Liver (tissue), 8 donors: ENCODE measurements at regions not wholly inside any gene's neighbourhood (a gene's known extent, or its start where the extent isn't known, plus 50 kb on each side); places are given as distances from the start of the nearest gene placed in this dataset.

Experiments used
- DNase-seq: peaks from one replicate; pipeline ENCODE4 v3.0.0-alpha.2; 2017; ENCODE audit warnings: low spot score
- H3K27ac ChIP-seq, 2 donors: one replicate each; pipeline ENCODE4 v1.7.0; 2013; ENCODE audit warnings: inconsistent platforms in 2 of 2, low read length in 2 of 2, control low read depth in 1 of 2, low read depth in 1 of 2, mild to moderate bottlenecking in 1 of 2
- H3K27me3 ChIP-seq, 4 donors: one replicate each; pipeline versions ENCODE4 v1.6.1 to v1.7.0; 2013; ENCODE audit warnings: low read length in 3 of 4, inconsistent platforms in 1 of 4, mild to moderate bottlenecking in 1 of 4, moderate library complexity in 1 of 4; ENCODE audit not compliant: control insufficient read depth in 4 of 4, insufficient read depth in 4 of 4
- H3K36me3 ChIP-seq, 4 donors: one replicate each; pipeline versions ENCODE4 v1.6.1 to v1.7.0; 2013; ENCODE audit warnings: low read length in 3 of 4, mild to moderate bottlenecking in 3 of 4, low read depth in 1 of 4, moderate library complexity in 1 of 4; ENCODE audit not compliant: control insufficient read depth in 4 of 4, insufficient read depth in 3 of 4
- H3K4me1 ChIP-seq, 4 donors: one replicate each; pipeline versions ENCODE4 v1.6.1 to v1.7.0; 2013; ENCODE audit warnings: low read length in 3 of 4, mild to moderate bottlenecking in 3 of 4, moderate library complexity in 1 of 4; ENCODE audit not compliant: control insufficient read depth in 4 of 4, insufficient read depth in 4 of 4
- H3K4me3 ChIP-seq, 3 donors: one replicate each; pipeline versions ENCODE4 v1.6.1 to v1.7.0; 2013; ENCODE audit warnings: low read length in 3 of 3, control low read depth in 1 of 3, low read depth in 1 of 3, mild to moderate bottlenecking in 1 of 3
- H3K9ac ChIP-seq, 2 donors: one replicate each; pipeline ENCODE4 v1.7.0; 2013; ENCODE audit warnings: low read length in 2 of 2, mild to moderate bottlenecking in 2 of 2, moderate library complexity in 2 of 2, control low read depth in 1 of 2, low read depth in 1 of 2
- H3K9me3 ChIP-seq, 4 donors: one replicate each; pipeline versions ENCODE4 v1.6.1 to v1.7.0; 2013; ENCODE audit warnings: low read length in 3 of 4; ENCODE audit not compliant: control insufficient read depth in 4 of 4
- FOXA1 ChIP-seq: IDR thresholded peaks from 2 replicates; pipeline ENCODE4 v1.6.1; 2016; ENCODE audit warnings: antibody characterized with exemption
- FOXA2 ChIP-seq: IDR thresholded peaks from 2 replicates; pipeline ENCODE4 v1.6.1; 2016; ENCODE audit warnings: antibody characterized with exemption
- GABPA ChIP-seq, 2 donors: IDR thresholded peaks in 1 of 2; conservative IDR thresholded peaks in 1 of 2; 2 replicates each; pipeline ENCODE4 v1.6.1; 2016; ENCODE audit warnings: antibody characterized with exemption in 2 of 2, mild to moderate bottlenecking in 1 of 2, moderate library complexity in 1 of 2
- HNF4A ChIP-seq, 2 donors: conservative IDR thresholded peaks; 2 replicates each; pipeline ENCODE4 v1.6.1; 2016; ENCODE audit warnings: antibody characterized with exemption in 2 of 2, mild to moderate bottlenecking in 2 of 2
- HNF4G ChIP-seq: IDR thresholded peaks from 2 replicates; pipeline ENCODE4 v1.6.1; 2016; ENCODE audit warnings: antibody characterized with exemption
- JUND ChIP-seq, 2 donors: IDR thresholded peaks; 2 replicates each; pipeline ENCODE4 v1.6.1; 2016; ENCODE audit warnings: antibody characterized with exemption in 2 of 2
- NR2F2 ChIP-seq: IDR thresholded peaks from 2 replicates; pipeline ENCODE4 v1.6.1; 2016; ENCODE audit warnings: antibody characterized with exemption
- RAD21 ChIP-seq, 2 donors: IDR thresholded peaks; 2 replicates each; pipeline ENCODE4 v1.6.1; 2016; ENCODE audit warnings: antibody characterized with exemption in 2 of 2, mild to moderate bottlenecking in 2 of 2
- RXRA ChIP-seq, 2 donors: IDR thresholded peaks; 2 replicates each; pipeline ENCODE4 v1.6.1; 2017 to 2018; ENCODE audit warnings: antibody characterized with exemption in 2 of 2, mild to moderate bottlenecking in 1 of 2
- SP1 ChIP-seq: IDR thresholded peaks from 2 replicates; pipeline ENCODE4 v1.6.1; 2018; ENCODE audit warnings: antibody characterized with exemption, mild to moderate bottlenecking
- YY1 ChIP-seq: IDR thresholded peaks from 2 replicates; pipeline ENCODE4 v1.6.1; 2016; ENCODE audit warnings: antibody characterized with exemption, mild to moderate bottlenecking
- WGBS: extraction: QIAGEN DNeasy Blood & Tissue Kit; methylation state at CpG from one replicate; pipeline ENCODE4 v1.1.7; 2013; 5-methylcytosine and 5-hydroxymethylcytosine counted together
- TF ChIP-seq, protein P1 (sequence below): IDR thresholded peaks from 2 replicates; pipeline ENCODE4 v1.6.1; 2016; ENCODE audit warnings: antibody characterized with exemption
- TF ChIP-seq, protein P2 (sequence below): IDR thresholded peaks from 2 replicates; pipeline ENCODE4 v1.6.1; 2016; ENCODE audit warnings: antibody characterized with exemption
- TF ChIP-seq, protein P3 (sequence below): IDR thresholded peaks from 2 replicates; pipeline ENCODE4 v1.6.1; 2016; ENCODE audit warnings: antibody characterized with exemption
- TF ChIP-seq, protein P4 (sequence below): fragments of 150-350 bp; IDR thresholded peaks from 2 replicates; pipeline ENCODE4 v1.5.1; 2017; ENCODE audit warnings: improper control_type of control experiment, low read depth, low read length; ENCODE audit not compliant: missing input control
- donor health status: healthy.
- donor health status: healthy.
- donor health status: healthy.
- donor health status: healthy.
- donor health status: healthy.

DNA sequence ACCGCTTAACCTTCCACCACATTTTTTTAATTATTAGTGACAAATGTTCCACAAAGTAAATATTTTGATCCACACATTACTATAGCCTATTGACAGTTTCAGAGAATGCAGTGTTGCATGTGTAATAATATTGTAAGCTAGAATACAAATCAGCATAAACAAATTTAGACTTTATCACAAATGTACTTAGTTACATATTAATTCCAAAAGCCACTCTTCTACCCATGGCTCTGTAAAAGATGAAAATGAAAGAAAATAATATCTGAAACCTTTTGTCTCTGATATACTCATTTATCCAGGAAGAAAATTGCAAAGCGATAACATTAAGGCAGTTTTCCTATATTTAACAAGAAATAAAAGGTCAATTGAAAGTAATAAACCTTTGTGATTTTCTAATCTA is 954.0 kb upstream of the MAN1A1 start:
- WGBS, result 87% methylated on average over 2 of the region's 2 CpGs

DNA sequence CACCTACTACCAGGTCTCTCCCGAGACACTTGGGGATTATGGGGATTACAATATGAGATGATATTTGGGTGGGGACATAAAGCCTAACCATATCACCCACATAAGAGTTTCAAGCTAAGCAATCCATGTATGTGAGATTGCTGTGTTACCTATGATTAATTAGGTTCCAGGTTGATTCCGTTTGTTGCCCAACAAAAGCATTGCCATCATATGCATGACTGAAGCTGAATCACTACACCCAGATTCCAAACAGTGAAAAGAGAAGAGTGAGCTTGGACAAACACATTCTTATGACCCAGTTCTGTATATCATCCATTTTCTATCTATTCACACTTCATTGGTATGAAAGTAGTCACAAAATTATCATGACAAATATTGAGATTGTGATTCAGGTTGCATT is 952.5 kb upstream of the MAN1A1 start:
- H3K36me3 ChIP-seq, result no peaks in the 10 kb centered on the region
- H3K4me3 ChIP-seq, result no peak overlapping the region
- H3K9me3 ChIP-seq, result no peaks in the 10 kb centered on the region
- no peak overlapping the region for H3K27ac ChIP-seq
- no peak for DNase-seq
- no peaks in the 10 kb centered on the region for H3K27me3 ChIP-seq
- no peak overlapping the region for H3K9ac ChIP-seq
- no peak for TF ChIP-seq RXRA (IDR thresholded peaks at IDR 0.05)
- TF ChIP-seq, protein P1, sequence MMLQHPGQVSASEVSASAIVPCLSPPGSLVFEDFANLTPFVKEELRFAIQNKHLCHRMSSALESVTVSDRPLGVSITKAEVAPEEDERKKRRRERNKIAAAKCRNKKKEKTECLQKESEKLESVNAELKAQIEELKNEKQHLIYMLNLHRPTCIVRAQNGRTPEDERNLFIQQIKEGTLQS, result no peak
- TF ChIP-seq YY1, result no peak
- TF ChIP-seq, protein P2, sequence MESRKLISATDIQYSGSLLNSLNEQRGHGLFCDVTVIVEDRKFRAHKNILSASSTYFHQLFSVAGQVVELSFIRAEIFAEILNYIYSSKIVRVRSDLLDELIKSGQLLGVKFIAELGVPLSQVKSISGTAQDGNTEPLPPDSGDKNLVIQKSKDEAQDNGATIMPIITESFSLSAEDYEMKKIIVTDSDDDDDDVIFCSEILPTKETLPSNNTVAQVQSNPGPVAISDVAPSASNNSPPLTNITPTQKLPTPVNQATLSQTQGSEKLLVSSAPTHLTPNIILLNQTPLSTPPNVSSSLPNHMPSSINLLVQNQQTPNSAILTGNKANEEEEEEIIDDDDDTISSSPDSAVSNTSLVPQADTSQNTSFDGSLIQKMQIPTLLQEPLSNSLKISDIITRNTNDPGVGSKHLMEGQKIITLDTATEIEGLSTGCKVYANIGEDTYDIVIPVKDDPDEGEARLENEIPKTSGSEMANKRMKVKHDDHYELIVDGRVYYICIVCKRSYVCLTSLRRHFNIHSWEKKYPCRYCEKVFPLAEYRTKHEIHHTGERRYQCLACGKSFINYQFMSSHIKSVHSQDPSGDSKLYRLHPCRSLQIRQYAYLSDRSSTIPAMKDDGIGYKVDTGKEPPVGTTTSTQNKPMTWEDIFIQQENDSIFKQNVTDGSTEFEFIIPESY, result no peak
- TF ChIP-seq FOXA2, result no peak
- no peaks in the 10 kb centered on the region for H3K4me1 ChIP-seq
- WGBS, result 81% methylated on average over 2 of the region's 2 CpGs

More for the DNA sequence above, 954.0 kb upstream of the MAN1A1 start:
- H3K27ac ChIP-seq, result no peak overlapping the region
- H3K9ac ChIP-seq, result no peak overlapping the region
- H3K4me3 ChIP-seq, result no peak overlapping the region
- H3K36me3 ChIP-seq, result no peaks in the 10 kb centered on the region
- TF ChIP-seq HNF4A (conservative IDR thresholded peaks at IDR 0.05) (no peak), YY1 (no peak), HNF4G (no peak)
- TF ChIP-seq, protein P2, result no peak
- TF ChIP-seq, protein P3, sequence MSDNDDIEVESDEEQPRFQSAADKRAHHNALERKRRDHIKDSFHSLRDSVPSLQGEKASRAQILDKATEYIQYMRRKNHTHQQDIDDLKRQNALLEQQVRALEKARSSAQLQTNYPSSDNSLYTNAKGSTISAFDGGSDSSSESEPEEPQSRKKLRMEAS, result no peak
- no peak for DNase-seq
- H3K27me3 ChIP-seq, result no peaks in the 10 kb centered on the region
- no peaks in the 10 kb centered on the region for H3K9me3 ChIP-seq
- H3K4me1 ChIP-seq, result no peaks in the 10 kb centered on the region

DNA sequence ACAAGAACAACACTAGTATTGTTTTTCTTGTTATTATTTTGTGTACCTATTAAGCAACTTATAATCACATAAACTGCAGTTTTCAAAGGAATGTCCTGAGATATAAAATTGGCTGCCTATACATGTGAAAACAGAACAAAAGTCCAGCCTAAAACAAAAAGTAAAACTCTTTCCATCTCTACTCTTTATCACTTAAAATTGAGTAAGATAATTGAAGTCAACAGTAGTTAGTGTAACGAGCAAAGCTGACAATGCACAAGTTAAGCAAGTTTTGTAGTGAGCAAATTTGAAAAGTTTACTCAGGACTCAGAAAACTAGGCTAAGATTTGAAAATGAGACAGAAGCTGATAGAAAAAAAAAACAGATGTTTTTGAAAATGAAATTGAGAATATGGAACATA is 941.4 kb upstream of the MAN1A1 start:
- Histone ChIP-seq H3K4me1 (no peaks in the 10 kb centered on the region), H3K27ac (no peak overlapping the region), H3K36me3 (no peaks in the 10 kb centered on the region), H3K9me3 (no peaks in the 10 kb centered on the region), H3K9ac (no peak overlapping the region), H3K27me3 (no peaks in the 10 kb centered on the region), H3K4me3 (no peak overlapping the region)
- TF ChIP-seq JUND (IDR thresholded peaks at IDR 0.05), result no peak
- no peak for TF ChIP-seq SP1
- no peak for TF ChIP-seq FOXA1
- TF ChIP-seq, protein P3, result no peak
- TF ChIP-seq HNF4G, result no peak
- TF ChIP-seq GABPA (IDR thresholded peaks at IDR 0.05 in 1 of 2, conservative IDR thresholded peaks at IDR 0.05 in 1 of 2), result no peak
- no peak for TF ChIP-seq HNF4A (conservative IDR thresholded peaks at IDR 0.05)
- TF ChIP-seq RXRA (IDR thresholded peaks at IDR 0.05), result no peak
- TF ChIP-seq NR2F2, result no peak
- TF ChIP-seq, protein P4, sequence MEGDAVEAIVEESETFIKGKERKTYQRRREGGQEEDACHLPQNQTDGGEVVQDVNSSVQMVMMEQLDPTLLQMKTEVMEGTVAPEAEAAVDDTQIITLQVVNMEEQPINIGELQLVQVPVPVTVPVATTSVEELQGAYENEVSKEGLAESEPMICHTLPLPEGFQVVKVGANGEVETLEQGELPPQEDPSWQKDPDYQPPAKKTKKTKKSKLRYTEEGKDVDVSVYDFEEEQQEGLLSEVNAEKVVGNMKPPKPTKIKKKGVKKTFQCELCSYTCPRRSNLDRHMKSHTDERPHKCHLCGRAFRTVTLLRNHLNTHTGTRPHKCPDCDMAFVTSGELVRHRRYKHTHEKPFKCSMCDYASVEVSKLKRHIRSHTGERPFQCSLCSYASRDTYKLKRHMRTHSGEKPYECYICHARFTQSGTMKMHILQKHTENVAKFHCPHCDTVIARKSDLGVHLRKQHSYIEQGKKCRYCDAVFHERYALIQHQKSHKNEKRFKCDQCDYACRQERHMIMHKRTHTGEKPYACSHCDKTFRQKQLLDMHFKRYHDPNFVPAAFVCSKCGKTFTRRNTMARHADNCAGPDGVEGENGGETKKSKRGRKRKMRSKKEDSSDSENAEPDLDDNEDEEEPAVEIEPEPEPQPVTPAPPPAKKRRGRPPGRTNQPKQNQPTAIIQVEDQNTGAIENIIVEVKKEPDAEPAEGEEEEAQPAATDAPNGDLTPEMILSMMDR, result no peak
- TF ChIP-seq, protein P1, result no peak
- TF ChIP-seq FOXA2, result no peak
- TF ChIP-seq RAD21 (IDR thresholded peaks at IDR 0.05), result no peak
- TF ChIP-seq YY1, result no peak
- TF ChIP-seq, protein P2, result no peak
- no peak for DNase-seq
- WGBS, result 12% methylated on average over 1 of the region's 1 CpG
